HEK293 (cell line): ENCODE measurements at regions not wholly inside any gene's neighbourhood (a gene's known extent, or its start where the extent isn't known, plus 50 kb on each side); places are given as distances from the start of the nearest gene placed in this dataset.

Experiments used
- CTCF ChIA-PET: fragments of 350-600 bp; formaldehyde crosslinking; extraction: SDS; loops from one replicate; lab custom pipeline; 2021; ENCODE audit warnings: antibody characterized with exemption; lab: Yijun Ruan, JAX
- POLR2A ChIA-PET: fragments of 300-600 bp; formaldehyde crosslinking; extraction: SDS; loops from one replicate; lab custom pipeline; 2020; ENCODE audit warnings: antibody characterized with exemption, inconsistent platforms; lab: Yijun Ruan, JAX
- H3K27ac ChIP-seq: fragments of 200-500 bp; sonication (Bioruptor generic); 2 replicates; pipeline ENCODE4 v1.5.1; 2014; ENCODE audit warnings: low read depth, low read length, control low read depth, inconsistent platforms; ENCODE audit errors: extremely low read depth
- H3K36me3 ChIP-seq, 2 experiments: fragments of 200-500 bp in 1 of 2; sonication (Bioruptor generic) in 1 of 2; 1 replicate in 1 of 2; 2 replicates in 1 of 2; pipeline ENCODE4 v1.5.1; 2014 to 2017; ENCODE audit warnings: inconsistent platforms in 2 of 2, low read length in 2 of 2; ENCODE audit not compliant: control insufficient read depth in 2 of 2, insufficient read depth in 1 of 2
- H3K4me1 ChIP-seq: fragments of 200-500 bp; sonication (Bioruptor generic); 2 replicates; pipeline ENCODE4 v1.5.1; 2014; ENCODE audit warnings: mild to moderate bottlenecking, low read length, inconsistent platforms; ENCODE audit not compliant: control insufficient read depth, insufficient read depth
- H3K4me3 ChIP-seq: 2 replicates; pipeline ENCODE4 v1.5.1; 2011; ENCODE audit warnings: low read depth, mild to moderate bottlenecking, control low read depth, low read length, moderate library complexity
- H3K9me3 ChIP-seq: fragments of 200-500 bp; sonication (Bioruptor generic); 2 replicates; pipeline ENCODE4 v1.5.1; 2014; ENCODE audit warnings: low read depth, low read length, inconsistent platforms; ENCODE audit not compliant: control insufficient read depth, insufficient read depth
- AEBP2 ChIP-seq: fragments of 450-650 bp; formaldehyde crosslinking; IDR thresholded peaks from 2 replicates; pipeline ENCODE4 v1.5.1; 2016; ENCODE audit warnings: missing biosample characterization, missing genetic modification characterization, borderline replicate concordance
- BCL11A ChIP-seq: fragments of 450-650 bp; formaldehyde crosslinking; IDR thresholded peaks from 2 replicates; pipeline ENCODE4 v1.5.1; 2016; ENCODE audit warnings: low read depth, missing biosample characterization, missing genetic modification characterization
- CTCF ChIP-seq: fragments of 450-650 bp; formaldehyde crosslinking; IDR thresholded peaks from 2 replicates; pipeline ENCODE4 v1.5.1; 2016; ENCODE audit warnings: missing biosample characterization, missing genetic modification characterization
- KLF16 ChIP-seq: fragments of 450-650 bp; formaldehyde crosslinking; IDR thresholded peaks from 2 replicates; pipeline ENCODE4 v1.5.1; 2017; ENCODE audit warnings: missing biosample characterization, missing genetic modification characterization
- PRDM4 ChIP-seq: fragments of 450-650 bp; formaldehyde crosslinking; IDR thresholded peaks from 2 replicates; pipeline ENCODE4 v1.5.1; 2017; ENCODE audit warnings: missing biosample characterization, missing genetic modification characterization
- YY1 ChIP-seq: fragments of 450-650 bp; formaldehyde crosslinking; IDR thresholded peaks from 2 replicates; pipeline ENCODE4 v1.5.1; 2018; ENCODE audit warnings: missing biosample characterization, missing genetic modification characterization
- ZBTB21 ChIP-seq: fragments of 450-650 bp; formaldehyde crosslinking; IDR thresholded peaks from 2 replicates; pipeline ENCODE4 v1.5.1; 2017; ENCODE audit warnings: missing biosample characterization, missing genetic modification characterization
- ZFP37 ChIP-seq: fragments of 450-650 bp; formaldehyde crosslinking; IDR thresholded peaks from 2 replicates; pipeline ENCODE4 v1.5.1; 2016; ENCODE audit warnings: missing biosample characterization, missing genetic modification characterization
- ZNF138 ChIP-seq: fragments of 450-650 bp; formaldehyde crosslinking; IDR thresholded peaks from 2 replicates; pipeline ENCODE4 v1.5.1; 2016; ENCODE audit warnings: missing biosample characterization, missing genetic modification characterization, borderline replicate concordance
- ZNF148 ChIP-seq: fragments of 450-650 bp; formaldehyde crosslinking; IDR thresholded peaks from 2 replicates; pipeline ENCODE4 v1.5.0; 2017; ENCODE audit warnings: missing biosample characterization, missing genetic modification characterization, borderline replicate concordance
- ZNF488 ChIP-seq: fragments of 450-650 bp; formaldehyde crosslinking; IDR thresholded peaks from 2 replicates; pipeline ENCODE4 v1.5.1; 2016; ENCODE audit warnings: missing biosample characterization, missing genetic modification characterization
- ZNF510 ChIP-seq: fragments of 450-650 bp; formaldehyde crosslinking; IDR thresholded peaks from 2 replicates; pipeline ENCODE4 v1.5.1; 2018; ENCODE audit warnings: mild to moderate bottlenecking, missing genetic modification characterization, missing biosample characterization; ENCODE audit not compliant: insufficient replicate concordance
- ZNF518A ChIP-seq: fragments of 450-650 bp; formaldehyde crosslinking; conservative IDR thresholded peaks from 2 replicates; pipeline ENCODE4 v1.5.1; 2016; ENCODE audit warnings: low read depth, missing biosample characterization, missing genetic modification characterization
- ZNF623 ChIP-seq: fragments of 450-650 bp; formaldehyde crosslinking; IDR thresholded peaks from 2 replicates; pipeline ENCODE4 v1.5.1; 2016; ENCODE audit warnings: missing biosample characterization, missing genetic modification characterization
- ZNF670 ChIP-seq: fragments of 450-650 bp; formaldehyde crosslinking; IDR thresholded peaks from 2 replicates; pipeline ENCODE4 v1.5.1; 2016; ENCODE audit warnings: missing biosample characterization, missing genetic modification characterization, low read depth
- ZNF777 ChIP-seq: fragments of 450-650 bp; formaldehyde crosslinking; IDR thresholded peaks from 2 replicates; pipeline ENCODE4 v1.5.1; 2017; ENCODE audit warnings: missing biosample characterization, missing genetic modification characterization, borderline replicate concordance
- ZSCAN30 ChIP-seq: fragments of 450-650 bp; IDR thresholded peaks from 2 replicates; pipeline ENCODE4 v1.5.1; 2018; ENCODE audit warnings: missing biosample characterization, mild to moderate bottlenecking, missing genetic modification characterization, moderate library complexity
- ZSCAN5A ChIP-seq: fragments of 450-650 bp; formaldehyde crosslinking; IDR thresholded peaks from 2 replicates; pipeline ENCODE4 v1.5.1; 2016; ENCODE audit warnings: missing biosample characterization, missing genetic modification characterization

- ChIA-PET CTCF (no interaction called here), POLR2A (no interaction called here)
- TF ChIP-seq AEBP2 (tag by site-specific recombination) (no peak), ZBTB21 (no peak), ZNF777 (no peak), PRDM4 (tag by site-specific recombination) (no peak), ZNF623 (tag by site-specific recombination) (no peak), ZSCAN30 (tag by site-specific recombination) (no peak), ZNF148 (tag by site-specific recombination) (no peak), KLF16 (tag by site-specific recombination) (no peak), CTCF (tag by site-specific recombination) (no peak), ZNF510 (no peak), YY1 (tag by site-specific recombination) (no peak), ZNF488 (tag by site-specific recombination) (no peak), ZNF138 (tag by site-specific recombination) (no peak), ZSCAN5A (no peak), ZNF518A (tag by site-specific recombination) (no peak), ZFP37 (tag by site-specific recombination) (no peak), BCL11A (tag by site-specific recombination) (no peak), ZNF670 (tag by site-specific recombination) (no peak)
- no peak overlapping the region for H3K27ac ChIP-seq
- no peaks in the 10 kb centered on the region for H3K9me3 ChIP-seq
- no peaks in the 10 kb centered on the region for H3K36me3 ChIP-seq
- no peak overlapping the region for H3K4me3 ChIP-seq
- no peaks in the 10 kb centered on the region for H3K4me1 ChIP-seq
These were observed 251.3 kb downstream of the KIF4B start for GRCh38 chr5:155264809-155265208.
